Natural killer cell (primary cell): ENCODE measurements at regions not wholly inside any gene's neighbourhood (a gene's known extent, or its start where the extent isn't known, plus 50 kb on each side); places are given as distances from the start of the nearest gene placed in this dataset.

ENCODE experiments used
- ATAC-seq, 3 donors: fragments of 150-1000 bp in 2 of 3; fragments of 200-7000 bp in 1 of 3; cut with Tn5 transposase; 1 replicate in 1 of 3; 2 replicates in 2 of 3; pipeline ENCODE4 v1.10.0; 2021; ENCODE audit warnings: mild to moderate bottlenecking in 2 of 3, moderate library complexity in 2 of 3
- DNase-seq, 2 donors: peaks; one replicate each; pipeline versions ENCODE4 v3.0.0 to v3.0.0-alpha.2; 2013 to 2021; ENCODE audit warnings: mixed read lengths in 1 of 2
- H3K27ac ChIP-seq: one replicate; pipeline ENCODE4 v1.5.1; 2013; ENCODE audit warnings: mild to moderate bottlenecking, low read length
- H3K27me3 ChIP-seq: one replicate; pipeline ENCODE4 v1.6.1; 2013; ENCODE audit warnings: low read length; ENCODE audit not compliant: control insufficient read depth, insufficient read depth
- H3K36me3 ChIP-seq: one replicate; pipeline ENCODE4 v1.6.1; 2013; ENCODE audit warnings: low read length; ENCODE audit not compliant: control insufficient read depth, insufficient read depth
- H3K4me1 ChIP-seq: one replicate; pipeline ENCODE4 v1.6.1; 2013; ENCODE audit warnings: low read length; ENCODE audit not compliant: control insufficient read depth, insufficient read depth
- H3K4me3 ChIP-seq: one replicate; pipeline ENCODE4 v1.5.1; 2013; ENCODE audit warnings: low read length
- H3K9me3 ChIP-seq: one replicate; pipeline ENCODE4 v1.6.1; 2013; ENCODE audit warnings: low read length; ENCODE audit not compliant: control insufficient read depth, insufficient read depth
- H3K27ac Mint-ChIP-seq, 2 donors: one replicate each; pipeline ENCODE4 v1.8.0; 2022; ENCODE audit warnings: mild to moderate bottlenecking in 2 of 2, mixed read lengths in 2 of 2, moderate library complexity in 1 of 2
- H3K27me3 Mint-ChIP-seq, 2 donors: one replicate each; pipeline ENCODE4 v1.8.0; 2022; ENCODE audit warnings: low read depth in 2 of 2, mixed read lengths in 2 of 2
- H3K36me3 Mint-ChIP-seq: one replicate; pipeline ENCODE4 v1.8.0; 2022; ENCODE audit warnings: mixed read lengths
- H3K4me1 Mint-ChIP-seq, 2 donors: one replicate each; pipeline ENCODE4 v1.8.0; 2022; ENCODE audit warnings: mixed read lengths in 2 of 2
- H3K4me3 Mint-ChIP-seq: one replicate; pipeline ENCODE4 v1.8.0; 2022; ENCODE audit warnings: mild to moderate bottlenecking, moderate library complexity, mixed read lengths
- H3K9me3 Mint-ChIP-seq, 2 donors: one replicate each; pipeline ENCODE4 v1.8.0; 2022; ENCODE audit warnings: mixed read lengths in 2 of 2
- WGBS: methylation state at CpG from one replicate; pipeline ENCODE4 v1.1.7; 2013; ENCODE audit warnings: missing lambda C conversion rate; ENCODE audit not compliant: insufficient coverage; 5-methylcytosine and 5-hydroxymethylcytosine counted together
- intact Hi-C: fragments of 100-400 bp; cut with micrococcal nuclease; formaldehyde crosslinking; loops from one replicate; pipeline ENCODE4 v1.14.2; 2022
- TF ChIP-seq, protein P1 (sequence below): fragments of 200-600 bp; IDR thresholded peaks from one replicate; pipeline ENCODE4 v1.8.0; 2022; ENCODE audit warnings: antibody characterized with exemption

DNA sequence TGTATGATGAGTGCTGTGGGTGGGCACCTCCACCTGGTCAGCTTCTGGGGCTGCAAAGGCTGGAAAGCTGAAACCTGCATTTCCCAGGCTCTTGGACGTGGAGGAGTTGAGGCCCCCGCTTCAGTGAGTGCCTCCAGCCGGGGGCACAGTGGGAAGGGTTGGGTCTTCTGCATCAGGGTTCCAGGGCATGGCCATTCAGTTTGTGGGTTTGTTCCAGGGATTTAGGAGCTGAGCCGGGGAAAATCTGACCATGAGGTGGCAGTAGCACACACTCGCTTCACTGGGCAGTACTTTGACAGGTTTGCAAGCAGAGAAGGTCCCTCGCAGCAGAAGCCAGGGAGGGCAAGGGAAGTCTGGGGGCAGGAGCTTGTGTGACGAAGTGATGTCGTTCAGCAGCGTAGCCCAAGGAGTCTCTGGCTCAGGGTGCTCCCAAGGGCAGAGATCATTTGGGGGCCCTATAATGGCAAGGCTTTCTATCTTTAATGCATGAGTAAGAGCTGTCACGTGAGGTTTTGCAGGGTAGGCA, 69.5 kb upstream of the SULF2 start:
- Mint-ChIP-seq H3K9me3 (no peaks in the 10 kb centered on the region), H3K36me3 (no peaks in the 10 kb centered on the region), H3K27me3 (peaks cover 7 to 8% of the 10 kb centered on the region in 2 donors), H3K4me1 (no peaks in the 10 kb centered on the region), H3K27ac (no peak overlapping the region), H3K4me3 (no peak overlapping the region)
- Histone ChIP-seq H3K27me3 (no peaks in the 10 kb centered on the region), H3K4me1 (no peaks in the 10 kb centered on the region), H3K36me3 (no peaks in the 10 kb centered on the region), H3K4me3 (no peak overlapping the region), H3K27ac (no peak overlapping the region), H3K9me3 (no peaks in the 10 kb centered on the region)
- no peak for DNase-seq
- ATAC-seq = no peak
- 79% methylated on average over 10 of the region's 10 CpGs for WGBS
- TF ChIP-seq, protein P1, sequence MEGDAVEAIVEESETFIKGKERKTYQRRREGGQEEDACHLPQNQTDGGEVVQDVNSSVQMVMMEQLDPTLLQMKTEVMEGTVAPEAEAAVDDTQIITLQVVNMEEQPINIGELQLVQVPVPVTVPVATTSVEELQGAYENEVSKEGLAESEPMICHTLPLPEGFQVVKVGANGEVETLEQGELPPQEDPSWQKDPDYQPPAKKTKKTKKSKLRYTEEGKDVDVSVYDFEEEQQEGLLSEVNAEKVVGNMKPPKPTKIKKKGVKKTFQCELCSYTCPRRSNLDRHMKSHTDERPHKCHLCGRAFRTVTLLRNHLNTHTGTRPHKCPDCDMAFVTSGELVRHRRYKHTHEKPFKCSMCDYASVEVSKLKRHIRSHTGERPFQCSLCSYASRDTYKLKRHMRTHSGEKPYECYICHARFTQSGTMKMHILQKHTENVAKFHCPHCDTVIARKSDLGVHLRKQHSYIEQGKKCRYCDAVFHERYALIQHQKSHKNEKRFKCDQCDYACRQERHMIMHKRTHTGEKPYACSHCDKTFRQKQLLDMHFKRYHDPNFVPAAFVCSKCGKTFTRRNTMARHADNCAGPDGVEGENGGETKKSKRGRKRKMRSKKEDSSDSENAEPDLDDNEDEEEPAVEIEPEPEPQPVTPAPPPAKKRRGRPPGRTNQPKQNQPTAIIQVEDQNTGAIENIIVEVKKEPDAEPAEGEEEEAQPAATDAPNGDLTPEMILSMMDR = no peak
- intact Hi-C loops = no loop called here

- no peak for ATAC-seq
- TF ChIP-seq, protein P1 = no peak
Measured at GRCh38 chr20:47851774-47852173, 66.5 kb upstream of the SULF2 start.

DNA sequence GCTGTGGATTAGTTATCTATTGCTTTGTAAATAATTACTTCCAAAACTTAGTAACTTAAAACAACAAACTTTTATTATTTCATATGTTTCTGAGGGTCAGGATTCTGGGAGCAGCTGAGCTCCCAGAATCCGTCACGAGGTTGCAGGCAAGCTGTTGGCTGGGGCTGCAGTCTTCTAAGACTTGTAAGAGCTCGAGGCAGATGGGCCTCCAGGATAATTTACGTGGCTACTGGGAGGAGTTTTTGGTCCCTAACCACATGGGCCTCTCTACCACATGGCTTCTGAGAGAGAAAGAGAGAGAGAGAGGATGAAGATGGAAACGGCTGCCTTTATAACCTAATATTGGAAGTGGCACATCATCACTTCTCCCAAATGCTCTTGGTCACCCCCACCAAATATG, 64.9 kb upstream of the SULF2 start:
- 69% methylated on average over 4 of the region's 5 CpGs for WGBS
- no peaks in the 10 kb centered on the region for H3K9me3 Mint-ChIP-seq

More at GRCh38 chr20:47851774-47852173, 66.5 kb upstream of the SULF2 start:
- intact Hi-C loops = no loop called here
- H3K9me3 Mint-ChIP-seq = no peaks in the 10 kb centered on the region
- Histone ChIP-seq H3K4me3 (no peak overlapping the region), H3K4me1 (no peaks in the 10 kb centered on the region), H3K9me3 (no peaks in the 10 kb centered on the region), H3K27ac (no peak overlapping the region), H3K36me3 (no peaks in the 10 kb centered on the region), H3K27me3 (no peaks in the 10 kb centered on the region)
- DNase-seq = no peak
- H3K4me1 Mint-ChIP-seq = no peaks in the 10 kb centered on the region
- no peak overlapping the region for H3K27ac Mint-ChIP-seq
- no peak overlapping the region for H3K4me3 Mint-ChIP-seq
- H3K36me3 Mint-ChIP-seq = no peaks in the 10 kb centered on the region
- H3K27me3 Mint-ChIP-seq = peaks cover 0 to 8% of the 10 kb centered on the region in 2 donors
- 84% methylated on average over 7 of the region's 7 CpGs for WGBS

GRCh38 chr20:47849596-47849995, 64.3 kb upstream of the SULF2 start:
- intact Hi-C loops = no loop called here
- Mint-ChIP-seq H3K27ac (no peak overlapping the region), H3K4me3 (no peak overlapping the region)

More for the DNA sequence above, 64.9 kb upstream of the SULF2 start:
- Histone ChIP-seq H3K4me3 (no peak overlapping the region), H3K9me3 (no peaks in the 10 kb centered on the region), H3K4me1 (no peaks in the 10 kb centered on the region), H3K27ac (no peak overlapping the region), H3K36me3 (no peaks in the 10 kb centered on the region), H3K27me3 (no peaks in the 10 kb centered on the region)
- intact Hi-C loops = no loop called here
- H3K27me3 Mint-ChIP-seq = peaks cover 0 to 8% of the 10 kb centered on the region in 2 donors
- H3K4me3 Mint-ChIP-seq = no peak overlapping the region
- DNase-seq (no peak), ATAC-seq (no peak)
- H3K27ac Mint-ChIP-seq = no peak overlapping the region
- H3K4me1 Mint-ChIP-seq = no peaks in the 10 kb centered on the region
- no peaks in the 10 kb centered on the region for H3K36me3 Mint-ChIP-seq
- TF ChIP-seq, protein P1 = no peak

More at GRCh38 chr20:47849596-47849995, 64.3 kb upstream of the SULF2 start:
- DNase-seq = no peak
- H3K27me3 Mint-ChIP-seq = peaks cover 0 to 8% of the 10 kb centered on the region in 2 donors
- WGBS = 83% methylated on average over 2 of the region's 2 CpGs
- no peaks in the 10 kb centered on the region for H3K9me3 Mint-ChIP-seq
- Histone ChIP-seq H3K9me3 (no peaks in the 10 kb centered on the region), H3K27me3 (no peaks in the 10 kb centered on the region), H3K4me1 (no peaks in the 10 kb centered on the region), H3K27ac (no peak overlapping the region), H3K4me3 (no peak overlapping the region), H3K36me3 (no peaks in the 10 kb centered on the region)
- H3K4me1 Mint-ChIP-seq = no peaks in the 10 kb centered on the region
- TF ChIP-seq, protein P1 = no peak
- no peaks in the 10 kb centered on the region for H3K36me3 Mint-ChIP-seq
- ATAC-seq = no peak
